ENCODE measurements at regions not wholly inside any gene's neighbourhood (a gene's known extent, or its start where the extent isn't known, plus 50 kb on each side); places are given as distances from the start of the nearest gene placed in this dataset.

DNA sequence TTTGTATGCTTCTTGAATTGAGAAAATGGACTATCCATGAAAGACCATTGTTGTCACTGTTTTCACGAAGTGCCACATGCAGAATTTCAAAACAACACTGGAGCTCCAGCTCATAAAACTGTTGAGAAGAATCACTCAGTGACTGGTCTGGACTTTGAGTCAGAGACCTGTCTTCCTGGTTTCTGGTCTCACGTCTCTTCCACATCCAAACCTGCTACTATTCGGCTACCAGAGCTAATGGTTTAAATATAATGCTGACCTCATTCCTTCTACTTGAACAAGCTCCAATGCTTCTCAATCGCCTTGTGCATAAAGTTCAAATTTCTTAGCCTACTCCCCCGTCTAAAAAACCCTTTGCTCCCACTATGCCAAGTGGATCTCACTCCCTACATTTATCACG, 227.9 kb upstream of the NR2F2 start:
- no peaks in the 10 kb centered on the region for H3K9me3 Mint-ChIP-seq
- H3K4me3 Mint-ChIP-seq, result no peak overlapping the region
- no peaks in the 10 kb centered on the region for H3K36me3 Mint-ChIP-seq
- H3K27me3 Mint-ChIP-seq, result no peaks in the 10 kb centered on the region
- no peak for DNase-seq
- H3K4me1 Mint-ChIP-seq, result no peaks in the 10 kb centered on the region
- H3K27ac Mint-ChIP-seq, result no peak overlapping the region

DNA sequence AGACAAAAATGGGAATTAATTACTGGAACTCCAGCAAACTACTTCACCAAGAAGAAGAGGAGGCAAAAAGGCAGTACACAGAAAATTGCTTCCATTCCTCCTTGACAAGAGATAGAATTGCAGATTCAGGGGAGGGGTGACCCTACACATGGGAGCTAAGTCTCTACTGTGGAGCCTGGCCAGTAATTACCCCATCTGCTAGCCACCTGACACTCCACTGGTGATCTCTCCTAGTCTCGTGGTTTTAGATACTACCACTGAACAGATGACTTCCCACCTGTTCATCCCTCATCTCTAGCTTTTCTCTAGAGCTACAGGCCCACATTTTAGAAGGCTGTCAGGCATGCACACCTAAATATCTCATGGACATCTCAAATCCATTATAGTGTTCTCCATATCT, 224.3 kb upstream of the NR2F2 start:
- no peaks in the 10 kb centered on the region for H3K27me3 Mint-ChIP-seq
- DNase-seq, result no peak
- no peaks in the 10 kb centered on the region for H3K9me3 Mint-ChIP-seq
- H3K4me1 Mint-ChIP-seq, result no peaks in the 10 kb centered on the region
- no peak overlapping the region for H3K27ac Mint-ChIP-seq
- no peaks in the 10 kb centered on the region for H3K36me3 Mint-ChIP-seq
- no peak overlapping the region for H3K4me3 Mint-ChIP-seq

DNA sequence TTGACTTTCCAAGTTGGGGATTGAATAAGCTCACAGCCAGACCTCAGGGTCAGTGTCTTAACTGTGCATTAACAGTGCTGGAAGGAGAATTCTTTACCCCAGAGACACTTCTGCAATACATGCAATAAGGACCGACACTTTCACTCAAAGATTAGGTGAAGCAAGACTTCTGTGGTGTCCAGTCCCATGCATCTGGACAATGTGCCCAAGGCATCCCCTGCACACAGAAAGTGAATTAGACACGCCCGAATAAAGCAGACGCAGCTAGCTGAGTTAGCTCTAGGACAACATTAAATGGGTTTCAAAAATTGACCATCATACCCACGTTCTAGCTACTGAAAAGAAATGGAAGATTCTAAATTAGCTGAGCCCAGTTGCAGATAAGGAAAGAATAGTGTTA, 223.9 kb upstream of the NR2F2 start:
- no peak overlapping the region for H3K4me3 Mint-ChIP-seq

DNA sequence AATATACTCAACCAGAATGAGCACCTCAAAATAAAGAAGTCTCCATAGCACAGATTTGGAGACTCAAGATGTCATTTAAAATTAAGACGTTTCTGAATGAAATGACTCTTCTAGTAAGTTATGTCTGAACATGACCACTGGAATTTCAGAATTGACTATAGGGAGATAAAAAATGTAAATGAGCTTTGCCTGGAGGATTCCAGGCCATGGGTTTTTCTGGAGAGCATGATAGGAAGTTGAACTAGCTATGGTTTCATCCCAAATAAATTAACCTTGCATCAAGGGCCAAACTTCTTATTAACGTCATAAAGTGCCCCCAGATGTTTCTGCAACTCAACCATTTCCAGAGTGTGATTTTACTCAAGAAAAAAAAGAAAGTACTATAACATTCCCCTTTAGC, 222.6 kb upstream of the NR2F2 start:
- no peaks in the 10 kb centered on the region for H3K9me3 Mint-ChIP-seq
- DNase-seq, result no peak
- no peak overlapping the region for H3K4me3 Mint-ChIP-seq
- no peaks in the 10 kb centered on the region for H3K27me3 Mint-ChIP-seq
- H3K36me3 Mint-ChIP-seq, result no peaks in the 10 kb centered on the region
- no peak overlapping the region for H3K27ac Mint-ChIP-seq
- H3K4me1 Mint-ChIP-seq, result no peaks in the 10 kb centered on the region

More for the DNA sequence above, 223.9 kb upstream of the NR2F2 start:
- Mint-ChIP-seq H3K27me3 (no peaks in the 10 kb centered on the region), H3K9me3 (no peaks in the 10 kb centered on the region), H3K36me3 (no peaks in the 10 kb centered on the region), H3K27ac (no peak overlapping the region), H3K4me1 (no peaks in the 10 kb centered on the region)
- no peak for DNase-seq

DNA sequence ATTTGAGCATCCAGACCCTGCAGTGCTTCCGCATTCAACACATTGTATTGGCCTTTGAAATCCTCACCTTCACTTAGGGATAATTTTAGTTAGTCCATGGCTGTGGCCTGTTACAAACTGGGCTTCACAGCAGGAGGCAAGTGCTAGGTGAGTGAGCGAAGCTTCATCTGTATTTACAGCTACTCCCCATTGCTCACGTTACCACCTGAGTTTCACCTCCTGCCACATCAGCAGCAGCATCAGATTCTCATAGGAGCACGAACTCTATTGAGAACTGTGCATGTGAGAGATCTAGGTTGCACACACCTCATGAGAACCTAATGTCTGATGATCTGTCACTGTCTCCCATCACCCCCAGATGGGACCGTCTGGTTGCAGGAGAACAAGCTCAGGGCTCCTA, 222.1 kb upstream of the NR2F2 start:
- H3K9me3 Mint-ChIP-seq, result no peaks in the 10 kb centered on the region
- no peaks in the 10 kb centered on the region for H3K4me1 Mint-ChIP-seq
- H3K27me3 Mint-ChIP-seq, result peaks cover 2% of the 10 kb centered on the region
- DNase-seq, result no peak
- no peaks in the 10 kb centered on the region for H3K36me3 Mint-ChIP-seq
- H3K4me3 Mint-ChIP-seq, result no peak overlapping the region
- no peak overlapping the region for H3K27ac Mint-ChIP-seq

DNA sequence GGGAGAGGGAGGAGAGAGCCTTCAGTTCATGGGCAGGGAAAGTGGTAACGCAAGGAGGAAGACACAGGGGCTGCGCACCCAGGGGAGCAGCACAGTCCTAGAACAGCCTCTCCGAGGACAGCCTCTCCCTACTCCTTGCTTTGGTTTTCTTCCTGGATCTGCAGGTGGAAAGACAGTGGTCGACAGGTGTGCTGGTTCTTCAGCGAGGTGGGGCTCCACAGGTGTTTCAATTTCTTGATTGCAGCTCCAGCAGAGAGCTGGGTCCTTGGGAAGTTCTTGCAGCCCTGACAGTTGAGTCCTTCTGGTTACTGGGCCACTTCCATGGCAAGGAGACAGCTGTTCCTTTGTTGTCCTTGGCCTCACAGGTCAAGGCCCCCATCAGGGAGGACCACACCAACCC, 220.7 kb upstream of the NR2F2 start:
- DNase-seq, result no peak
- H3K27ac Mint-ChIP-seq, result no peak overlapping the region
- H3K27me3 Mint-ChIP-seq, result peaks cover 5% of the 10 kb centered on the region
- no peaks in the 10 kb centered on the region for H3K36me3 Mint-ChIP-seq
- no peak overlapping the region for H3K4me3 Mint-ChIP-seq
- H3K4me1 Mint-ChIP-seq, result no peaks in the 10 kb centered on the region
- no peaks in the 10 kb centered on the region for H3K9me3 Mint-ChIP-seq

DNA sequence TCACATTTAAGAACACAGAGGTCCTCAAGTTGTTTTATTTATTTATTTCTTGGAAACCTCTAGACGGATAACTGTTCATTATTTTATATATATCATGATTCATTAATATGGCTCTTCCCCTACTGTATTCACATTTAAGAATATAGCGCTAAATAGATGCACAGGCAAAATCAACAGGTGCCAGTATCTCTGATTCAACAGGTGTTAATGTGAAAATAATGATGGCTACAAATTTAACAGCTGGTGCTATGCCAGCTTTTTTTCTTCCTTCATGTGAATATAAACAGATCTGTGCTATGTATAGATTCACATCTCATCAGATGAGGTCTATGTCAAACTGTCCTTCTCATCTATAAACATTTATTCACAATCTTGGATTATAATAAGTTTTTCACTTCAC, 218.5 kb upstream of the NR2F2 start:
- Mint-ChIP-seq H3K4me1 (no peaks in the 10 kb centered on the region), H3K4me3 (no peak overlapping the region), H3K27me3 (peaks cover 5% of the 10 kb centered on the region), H3K36me3 (no peaks in the 10 kb centered on the region), H3K9me3 (no peaks in the 10 kb centered on the region), H3K27ac (no peak overlapping the region)
- no peak for DNase-seq

DNA sequence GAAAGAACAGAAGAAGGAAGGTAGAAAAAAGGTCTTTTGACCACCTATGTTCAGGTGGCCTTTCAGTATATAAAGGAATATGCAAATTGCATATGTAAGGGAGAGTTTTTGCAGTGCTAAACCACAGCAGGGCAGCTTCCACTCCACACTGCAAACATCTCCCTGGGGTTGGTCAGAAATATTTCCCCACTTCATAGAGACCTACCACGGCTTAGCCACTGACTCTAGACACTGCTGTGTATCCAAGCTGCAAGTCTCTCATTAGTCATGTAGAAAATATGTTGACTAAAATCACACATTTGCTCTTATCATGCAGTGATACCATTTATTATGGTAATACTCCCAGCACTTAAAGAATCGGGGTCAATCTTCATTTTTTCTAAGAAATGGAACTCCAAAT, 214.9 kb upstream of the NR2F2 start:
- no peaks in the 10 kb centered on the region for H3K9me3 Mint-ChIP-seq
- H3K4me1 Mint-ChIP-seq, result no peaks in the 10 kb centered on the region
- peaks cover 5% of the 10 kb centered on the region for H3K27me3 Mint-ChIP-seq
- no peaks in the 10 kb centered on the region for H3K36me3 Mint-ChIP-seq
- H3K4me3 Mint-ChIP-seq, result no peak overlapping the region
- no peak for DNase-seq
- no peak overlapping the region for H3K27ac Mint-ChIP-seq

DNA sequence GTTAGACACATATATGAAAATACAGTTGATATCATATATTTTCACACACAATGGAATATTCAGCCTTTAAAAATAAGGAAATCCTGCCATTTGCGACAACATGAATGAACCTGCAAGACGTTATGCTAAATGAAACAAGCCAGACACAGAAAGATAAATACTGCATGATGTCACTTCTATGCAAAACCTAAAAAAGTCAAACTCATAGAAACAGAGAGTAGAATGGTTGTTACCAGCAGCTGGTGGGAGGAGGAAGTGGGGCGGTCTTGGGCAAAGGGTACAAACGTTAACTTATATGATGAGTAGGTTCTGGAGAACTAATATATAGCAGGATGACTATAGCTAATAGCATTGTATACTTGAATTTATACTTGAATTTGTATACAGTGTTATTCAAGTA, 213.2 kb upstream of the NR2F2 start:
- DNase-seq, result no peak
- no peaks in the 10 kb centered on the region for H3K9me3 Mint-ChIP-seq
- no peaks in the 10 kb centered on the region for H3K36me3 Mint-ChIP-seq
- H3K27ac Mint-ChIP-seq, result no peak overlapping the region
- no peaks in the 10 kb centered on the region for H3K4me1 Mint-ChIP-seq
- H3K4me3 Mint-ChIP-seq, result no peak overlapping the region
- H3K27me3 Mint-ChIP-seq, result peaks cover 5% of the 10 kb centered on the region

DNA sequence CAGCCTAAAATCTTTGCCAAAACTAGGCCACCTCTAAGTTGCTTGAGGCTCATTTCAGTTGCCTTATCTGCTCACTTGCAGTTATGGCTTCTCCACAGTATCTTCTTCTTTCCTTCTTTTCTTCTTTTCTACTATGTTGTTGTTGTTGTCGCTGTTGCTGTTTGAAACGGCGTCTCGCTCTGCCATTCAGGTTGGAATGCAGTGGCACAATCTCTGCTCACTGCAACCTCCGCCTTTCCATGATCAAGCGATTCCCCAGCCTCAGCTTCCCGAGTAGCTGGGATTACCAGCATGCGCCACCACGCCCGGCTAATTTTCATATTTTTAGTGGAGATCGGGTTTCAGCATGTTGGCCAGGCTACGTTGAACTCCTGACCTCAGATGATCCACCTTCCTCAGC, 210.8 kb upstream of the NR2F2 start:
- no peaks in the 10 kb centered on the region for H3K9me3 Mint-ChIP-seq
- no peaks in the 10 kb centered on the region for H3K4me1 Mint-ChIP-seq
- H3K27ac Mint-ChIP-seq, result no peak overlapping the region
- H3K36me3 Mint-ChIP-seq, result no peaks in the 10 kb centered on the region
- no peaks in the 10 kb centered on the region for H3K27me3 Mint-ChIP-seq
- DNase-seq, result no peak
- H3K4me3 Mint-ChIP-seq, result no peak overlapping the region

DNA sequence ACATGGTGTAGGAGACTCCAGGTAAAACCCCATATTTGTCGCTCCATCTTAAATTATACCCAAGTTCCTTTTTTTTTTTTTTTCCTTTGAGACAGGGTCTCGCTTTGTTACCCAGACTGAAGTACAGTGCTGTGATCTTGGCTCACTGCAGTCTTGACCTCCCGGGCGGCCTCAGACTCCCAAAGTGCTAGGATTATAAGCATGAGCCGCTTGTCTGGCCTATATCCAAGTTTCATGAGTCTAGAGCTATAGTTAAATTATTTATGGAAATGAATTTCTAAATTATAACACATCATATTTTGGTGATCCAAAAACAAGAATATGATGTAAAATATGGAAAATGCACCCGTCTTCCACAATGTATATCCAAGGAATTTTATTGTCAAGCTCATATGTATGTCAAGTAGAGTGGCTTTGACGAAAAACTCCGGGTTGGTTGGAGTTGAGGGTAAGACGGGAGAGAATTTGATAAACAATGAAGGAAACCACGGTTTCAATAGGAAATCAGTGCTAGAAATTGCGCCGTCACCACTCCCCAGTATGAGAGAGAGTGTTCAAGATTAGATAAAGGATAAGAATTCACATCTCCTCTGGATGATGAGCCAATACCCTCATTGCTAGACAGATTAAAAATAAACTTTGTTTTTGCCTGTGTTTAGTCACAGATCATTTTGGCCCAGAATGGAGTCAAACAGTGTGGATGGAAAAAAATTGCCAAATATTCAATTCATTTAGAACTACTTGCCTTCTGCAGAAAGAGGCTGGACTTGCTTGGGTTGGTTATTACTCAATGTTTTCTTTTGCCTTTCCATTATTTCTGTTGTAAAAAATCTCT, 209.2 kb upstream of the NR2F2 start:
- H3K36me3 Mint-ChIP-seq, result no peaks in the 10 kb centered on the region
- H3K27me3 Mint-ChIP-seq, result peaks cover 2% of the 10 kb centered on the region
- H3K4me3 Mint-ChIP-seq, result no peak overlapping the region
- no peaks in the 10 kb centered on the region for H3K9me3 Mint-ChIP-seq
- H3K4me1 Mint-ChIP-seq, result no peaks in the 10 kb centered on the region
- no peak overlapping the region for H3K27ac Mint-ChIP-seq
- DNase-seq, result no peak

DNA sequence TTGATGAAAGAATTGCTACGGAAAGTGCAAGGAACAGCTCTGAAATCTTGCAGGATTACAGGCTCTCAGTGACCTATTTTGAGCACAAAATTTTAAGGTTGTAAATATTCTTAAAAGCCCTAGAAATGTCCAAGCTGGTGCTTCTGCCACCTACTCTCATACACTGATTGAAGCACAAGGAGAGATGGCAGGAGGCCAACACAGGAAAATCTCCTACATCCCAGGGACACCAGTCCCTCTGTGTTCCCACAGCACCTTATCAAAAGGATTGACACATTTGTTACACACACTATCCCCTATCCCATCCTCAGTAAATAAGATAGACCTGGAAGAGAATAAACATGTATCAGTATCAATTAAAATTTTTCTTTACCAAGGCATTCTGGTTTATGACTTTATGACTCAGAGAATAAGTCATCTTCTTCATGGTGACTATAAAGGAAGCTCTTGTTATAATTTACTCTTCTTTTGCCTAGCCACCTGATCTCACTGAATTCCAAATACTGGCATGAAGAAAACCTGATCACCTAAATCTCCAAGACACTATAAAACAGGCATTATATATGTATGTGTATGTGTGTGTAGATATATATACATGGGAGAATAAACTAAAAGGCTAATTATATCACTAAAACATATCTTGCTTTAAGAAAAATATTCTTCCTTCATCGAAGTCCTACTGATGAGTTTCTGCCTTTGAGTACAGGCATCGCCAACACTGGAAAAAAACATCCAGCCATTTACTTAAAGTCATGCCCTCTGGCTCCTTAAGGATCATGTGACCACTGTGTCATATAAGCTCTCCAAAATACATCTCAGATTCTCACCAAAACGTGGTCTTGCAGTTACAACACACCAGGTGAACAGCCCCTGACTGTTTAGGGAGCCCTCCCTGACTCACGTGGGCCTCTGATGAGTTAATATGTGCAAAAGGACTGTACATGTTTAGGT, 208.1 kb upstream of the NR2F2 start:
- Mint-ChIP-seq H3K27ac (no peak overlapping the region), H3K4me3 (no peak overlapping the region), H3K27me3 (peaks cover 12% of the 10 kb centered on the region), H3K4me1 (no peaks in the 10 kb centered on the region), H3K36me3 (no peaks in the 10 kb centered on the region), H3K9me3 (no peaks in the 10 kb centered on the region)
- DNase-seq, result no peak

DNA sequence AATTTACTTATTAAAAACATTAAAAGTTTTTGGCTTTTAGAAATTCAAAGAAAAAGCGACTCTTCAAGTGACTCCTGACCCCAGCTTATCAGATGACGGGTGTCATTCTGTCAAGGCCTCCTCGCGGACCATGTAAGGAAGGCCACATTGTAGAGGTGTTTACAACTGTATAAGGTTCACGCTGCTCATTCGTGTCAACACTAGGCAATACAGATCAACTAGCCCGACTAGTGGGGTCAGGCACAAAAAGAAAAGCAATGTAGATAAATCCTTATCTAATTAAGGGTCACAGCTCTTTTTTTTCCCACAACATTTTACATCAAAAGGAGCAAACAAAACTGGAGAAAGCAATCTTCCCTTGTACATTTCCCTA, 207.5 kb upstream of the NR2F2 start:
- DNase-seq, result no peak
- no peak overlapping the region for H3K4me3 Mint-ChIP-seq
- H3K4me1 Mint-ChIP-seq, result no peaks in the 10 kb centered on the region
- no peaks in the 10 kb centered on the region for H3K9me3 Mint-ChIP-seq
- H3K36me3 Mint-ChIP-seq, result no peaks in the 10 kb centered on the region
- H3K27me3 Mint-ChIP-seq, result peaks cover 15% of the 10 kb centered on the region
- no peak overlapping the region for H3K27ac Mint-ChIP-seq

DNA sequence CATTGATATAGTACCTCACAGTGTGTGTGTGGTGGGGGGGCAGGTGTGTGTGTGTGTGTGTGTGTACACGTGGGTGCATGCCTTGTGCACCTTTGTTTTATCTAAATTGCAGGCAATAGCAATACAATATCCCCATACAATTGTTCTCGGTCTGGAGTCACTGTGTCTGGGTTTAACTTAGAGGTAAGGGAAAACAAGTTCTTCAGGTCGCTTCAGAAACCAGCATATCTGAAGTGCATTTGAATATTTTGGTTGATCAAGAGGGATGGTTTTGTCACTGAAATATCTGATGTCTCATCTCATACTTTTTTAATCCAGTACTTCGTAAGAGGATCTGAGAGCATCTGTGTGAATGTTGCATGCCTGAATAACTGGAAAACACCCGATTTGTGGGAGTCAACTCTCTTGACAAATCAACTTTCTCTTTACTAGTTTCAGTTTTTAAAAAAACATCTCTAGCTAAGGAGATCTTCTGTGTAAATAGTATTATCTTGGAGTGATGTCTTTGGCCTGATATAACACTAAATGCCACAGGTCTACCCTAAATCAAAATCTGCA, 206.8 kb upstream of the NR2F2 start:
- Mint-ChIP-seq H3K4me1 (no peaks in the 10 kb centered on the region), H3K27me3 (peaks cover 21% of the 10 kb centered on the region), H3K36me3 (no peaks in the 10 kb centered on the region), H3K27ac (no peak overlapping the region), H3K9me3 (no peaks in the 10 kb centered on the region), H3K4me3 (no peak overlapping the region)
- no peak for DNase-seq

DNA sequence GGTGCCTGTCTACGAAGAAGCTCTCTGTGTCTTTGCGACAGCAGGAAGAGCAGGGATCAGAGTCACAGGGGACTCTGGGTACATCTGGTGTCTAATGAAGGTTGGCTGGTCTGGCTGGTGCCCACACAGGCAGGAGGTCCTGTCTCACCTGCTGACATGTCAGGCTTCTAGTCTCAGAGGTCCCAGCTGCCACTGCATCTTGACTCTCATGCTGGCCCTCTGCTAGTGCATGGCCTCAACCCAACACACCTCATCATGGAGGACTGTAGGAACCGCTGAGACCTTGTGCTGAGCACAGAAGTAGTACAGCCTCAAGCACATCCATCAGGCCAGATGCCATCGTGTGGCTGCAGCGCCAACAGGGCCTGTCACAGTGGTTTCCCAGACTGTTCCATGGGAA, 206.1 kb upstream of the NR2F2 start:
- Mint-ChIP-seq H3K27me3 (peaks cover 21% of the 10 kb centered on the region), H3K9me3 (no peaks in the 10 kb centered on the region), H3K4me3 (no peak overlapping the region), H3K27ac (no peak overlapping the region), H3K4me1 (no peaks in the 10 kb centered on the region), H3K36me3 (no peaks in the 10 kb centered on the region)
- DNase-seq, result no peak
